Prostate gland (tissue), 2 donors: ENCODE measurements at regions not wholly inside any gene's neighbourhood (a gene's known extent, or its start where the extent isn't known, plus 50 kb on each side); places are given as distances from the start of the nearest gene placed in this dataset.

ENCODE experiments used
- DNase-seq: peaks from one replicate; pipeline ENCODE4 v3.0.0-alpha.2; 2019; ENCODE audit warnings: low spot score
- H3K27ac ChIP-seq, 2 donors: fragments of 200-600 bp; sonication (generic); 2 replicates each; pipeline ENCODE4 v1.5.1; 2017 to 2019
- H3K27me3 ChIP-seq: fragments of 200-600 bp; sonication (generic); replicated peaks from 2 replicates; pipeline ENCODE4 v1.5.1; 2019; ENCODE audit not compliant: insufficient read depth
- H3K36me3 ChIP-seq, 2 donors: fragments of 200-600 bp; sonication (generic); 1 replicate in 1 of 2; 2 replicates in 1 of 2; pipeline versions ENCODE4 v1.5.1 to v1.8.1; 2017 to 2019
- H3K4me1 ChIP-seq: fragments of 200-600 bp; sonication (generic); replicated peaks from 2 replicates; pipeline ENCODE4 v1.5.1; 2019
- H3K4me3 ChIP-seq, 2 donors: fragments of 200-600 bp; sonication (generic); 2 replicates each; pipeline ENCODE4 v1.5.1; 2017 to 2019
- H3K9me3 ChIP-seq: fragments of 200-600 bp; sonication (generic); 2 replicates; pipeline ENCODE4 v1.5.1; 2017
- POLR2A ChIP-seq: fragments of 450-650 bp; IDR thresholded peaks from one replicate; pipeline ENCODE4 v1.6.1; 2016; ENCODE audit warnings: antibody characterized with exemption, mild to moderate bottlenecking
- POLR2AphosphoS5 ChIP-seq: sonication (generic); formaldehyde crosslinking; IDR thresholded peaks from one replicate; pipeline ENCODE4 v1.6.1; 2017; ENCODE audit warnings: antibody characterized with exemption
- WGBS: methylation state at CpG from one replicate; pipeline ENCODE4 v1.1.5; 2018; 5-methylcytosine and 5-hydroxymethylcytosine counted together
- intact Hi-C: fragments of 100-400 bp; cut with DNase I; formaldehyde crosslinking; loops from one replicate; pipeline ENCODE4 v1.14.2; 2022
- TF ChIP-seq, protein P1 (sequence below), 4 experiments: fragments of 200-600 bp in 2 of 4; fragments of 450-650 bp in 2 of 4; sonication (generic) in 2 of 4; IDR thresholded peaks; 1 replicate in 3 of 4; 2 replicates in 1 of 4; pipeline ENCODE4 v1.5.1; 2016 to 2019; ENCODE audit warnings: antibody characterized with exemption in 4 of 4, mild to moderate bottlenecking in 2 of 4, moderate library complexity in 2 of 4

DNA sequence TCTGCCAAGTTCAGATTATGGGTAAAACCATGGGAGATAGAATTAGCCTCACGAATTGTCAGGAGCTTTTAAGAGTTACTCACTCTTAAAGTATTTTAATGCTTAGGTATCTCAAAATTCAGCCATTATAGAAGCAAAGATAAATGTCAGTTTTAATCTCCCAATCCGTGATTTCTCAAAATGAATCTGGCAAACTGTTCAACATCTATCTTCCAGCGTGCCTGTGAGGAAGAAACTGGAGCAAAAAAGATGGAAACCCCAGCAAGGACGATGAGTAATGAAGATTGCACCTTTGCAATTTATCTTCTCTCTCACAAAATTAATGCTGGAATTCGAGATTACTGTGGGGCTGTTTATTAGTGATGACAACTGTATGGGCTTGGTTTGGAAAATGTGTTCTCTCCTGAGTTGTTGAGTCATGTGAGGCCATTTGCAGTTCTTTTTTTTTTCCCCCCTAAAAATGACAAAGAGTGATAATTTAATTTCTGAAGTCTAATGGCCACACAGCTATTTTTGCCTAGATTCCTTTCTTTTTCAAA lies 70.5 kb downstream of the PYDC2 start:
- no peak overlapping the region for H3K27ac ChIP-seq
- H3K9me3 ChIP-seq = no peaks in the 10 kb centered on the region
- no peaks in the 10 kb centered on the region for H3K27me3 ChIP-seq
- no peaks in the 10 kb centered on the region for H3K4me1 ChIP-seq
- no peaks in the 10 kb centered on the region for H3K36me3 ChIP-seq
- 83% methylated on average over 5 of the region's 5 CpGs for WGBS
- intact Hi-C loops = no loop called here
- TF ChIP-seq, protein P1, sequence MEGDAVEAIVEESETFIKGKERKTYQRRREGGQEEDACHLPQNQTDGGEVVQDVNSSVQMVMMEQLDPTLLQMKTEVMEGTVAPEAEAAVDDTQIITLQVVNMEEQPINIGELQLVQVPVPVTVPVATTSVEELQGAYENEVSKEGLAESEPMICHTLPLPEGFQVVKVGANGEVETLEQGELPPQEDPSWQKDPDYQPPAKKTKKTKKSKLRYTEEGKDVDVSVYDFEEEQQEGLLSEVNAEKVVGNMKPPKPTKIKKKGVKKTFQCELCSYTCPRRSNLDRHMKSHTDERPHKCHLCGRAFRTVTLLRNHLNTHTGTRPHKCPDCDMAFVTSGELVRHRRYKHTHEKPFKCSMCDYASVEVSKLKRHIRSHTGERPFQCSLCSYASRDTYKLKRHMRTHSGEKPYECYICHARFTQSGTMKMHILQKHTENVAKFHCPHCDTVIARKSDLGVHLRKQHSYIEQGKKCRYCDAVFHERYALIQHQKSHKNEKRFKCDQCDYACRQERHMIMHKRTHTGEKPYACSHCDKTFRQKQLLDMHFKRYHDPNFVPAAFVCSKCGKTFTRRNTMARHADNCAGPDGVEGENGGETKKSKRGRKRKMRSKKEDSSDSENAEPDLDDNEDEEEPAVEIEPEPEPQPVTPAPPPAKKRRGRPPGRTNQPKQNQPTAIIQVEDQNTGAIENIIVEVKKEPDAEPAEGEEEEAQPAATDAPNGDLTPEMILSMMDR (IDR thresholded peaks at IDR 0.05) = no peak
- TF ChIP-seq POLR2A (no peak), POLR2AphosphoS5 (no peak)
- DNase-seq = no peak
- H3K4me3 ChIP-seq = no peak overlapping the region

DNA sequence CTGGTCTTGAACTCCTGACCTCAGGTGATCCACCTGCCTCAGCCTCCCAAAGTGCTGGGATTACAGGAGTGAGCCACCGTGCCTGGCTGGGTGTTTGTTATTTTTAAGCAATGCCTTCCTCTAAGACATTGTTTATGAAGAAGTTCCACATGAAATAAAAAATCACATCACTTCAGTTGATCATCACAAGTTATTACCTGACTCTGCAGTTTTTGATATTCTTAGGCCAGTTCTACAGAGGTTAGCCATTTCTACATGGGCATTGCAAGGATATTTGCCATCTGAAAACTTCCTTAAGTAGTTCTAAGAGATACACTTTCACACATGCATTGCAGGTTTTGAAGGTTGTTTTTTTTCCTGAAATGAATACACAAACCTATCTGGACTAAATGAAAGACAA lies 82.1 kb downstream of the PYDC2 start:
- H3K4me1 ChIP-seq = no peaks in the 10 kb centered on the region
- DNase-seq = no peak
- H3K9me3 ChIP-seq = peaks cover 3% of the 10 kb centered on the region
- TF ChIP-seq, protein P1 (IDR thresholded peaks at IDR 0.05) = no peak
- TF ChIP-seq POLR2AphosphoS5 (no peak), POLR2A (no peak)
- H3K36me3 ChIP-seq = no peaks in the 10 kb centered on the region
- WGBS = 84% methylated on average over 1 of the region's 1 CpG
- intact Hi-C loops = no loop called here
- H3K4me3 ChIP-seq = no peak overlapping the region
- no peaks in the 10 kb centered on the region for H3K27me3 ChIP-seq
- H3K27ac ChIP-seq = no peak overlapping the region

DNA sequence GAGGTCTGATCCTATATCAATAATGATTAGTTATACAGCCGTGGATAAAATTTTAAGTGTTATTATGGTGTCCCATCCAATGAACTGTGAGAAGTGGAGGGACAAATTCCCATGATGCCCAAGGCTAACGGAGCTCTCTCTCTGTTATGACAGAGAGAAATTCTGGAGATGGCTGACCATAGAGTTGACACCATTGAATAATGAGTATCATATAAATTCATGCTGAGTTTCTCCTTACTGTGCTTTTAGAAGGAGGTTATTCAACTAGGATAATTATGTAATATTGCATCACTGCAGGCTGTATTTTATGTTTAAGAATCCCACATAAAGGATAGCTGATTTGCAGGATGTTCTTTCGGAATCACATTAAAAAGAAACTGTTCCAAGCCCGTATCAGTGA lies 82.9 kb downstream of the PYDC2 start:
- TF ChIP-seq POLR2AphosphoS5 (no peak), POLR2A (no peak)
- TF ChIP-seq, protein P1 (IDR thresholded peaks at IDR 0.05) = no peak
- intact Hi-C loops = no loop called here
- DNase-seq = no peak
- Histone ChIP-seq H3K27me3 (no peaks in the 10 kb centered on the region), H3K4me1 (no peaks in the 10 kb centered on the region), H3K4me3 (no peak overlapping the region), H3K9me3 (peaks cover 3% of the 10 kb centered on the region), H3K27ac (no peak overlapping the region), H3K36me3 (no peaks in the 10 kb centered on the region)
- WGBS = 91% methylated on average over 4 of the region's 4 CpGs

DNA sequence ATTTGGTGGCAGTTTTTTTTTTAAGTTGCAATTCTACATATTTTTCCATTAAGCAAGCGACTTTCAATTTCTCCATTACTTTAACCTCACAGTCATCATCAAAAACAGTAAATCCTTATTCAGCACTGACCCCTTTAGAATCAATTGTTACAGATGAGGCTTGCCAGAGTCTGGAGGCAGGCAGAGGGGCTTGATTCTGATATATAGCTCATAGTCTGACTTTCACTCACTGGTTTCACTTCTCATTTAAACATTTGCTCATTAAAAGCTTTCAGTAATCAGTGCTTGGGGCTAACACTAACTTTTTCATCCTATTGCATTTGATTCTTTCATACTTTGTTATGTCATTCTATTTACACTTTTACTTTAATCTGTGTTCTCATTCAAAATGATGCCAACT lies 88.4 kb downstream of the PYDC2 start:
- Histone ChIP-seq H3K36me3 (no peaks in the 10 kb centered on the region), H3K27me3 (no peaks in the 10 kb centered on the region), H3K27ac (no peak overlapping the region), H3K9me3 (no peaks in the 10 kb centered on the region), H3K4me1 (no peaks in the 10 kb centered on the region), H3K4me3 (no peak overlapping the region)
- DNase-seq = no peak
- intact Hi-C loops = no loop called here
- WGBS = 81% methylated on average over 1 of the region's 1 CpG
- no peak for TF ChIP-seq POLR2AphosphoS5
- TF ChIP-seq POLR2A = no peak
- TF ChIP-seq, protein P1 (IDR thresholded peaks at IDR 0.05) = no peak

DNA sequence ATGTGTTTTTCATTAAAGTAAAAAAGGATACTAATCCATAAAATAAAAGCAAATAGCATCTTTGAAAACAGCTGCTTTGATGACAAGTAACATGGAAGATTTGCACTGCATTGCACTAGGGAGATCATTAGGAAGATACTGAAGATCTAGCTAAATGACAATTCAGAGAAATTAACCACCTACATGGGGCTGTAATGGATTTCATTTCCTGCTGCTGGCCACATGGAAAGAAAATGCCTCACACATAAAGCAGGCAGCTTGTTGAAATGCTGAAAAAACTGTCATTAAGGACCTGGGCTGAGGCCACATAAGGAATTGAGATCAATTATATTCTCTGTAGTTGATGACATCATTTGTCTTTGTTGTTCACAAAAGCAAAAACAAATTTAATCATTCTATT lies 94.1 kb downstream of the PYDC2 start:
- no peak overlapping the region for H3K27ac ChIP-seq
- DNase-seq = no peak
- H3K9me3 ChIP-seq = no peaks in the 10 kb centered on the region
- no peak overlapping the region for H3K4me3 ChIP-seq
- H3K4me1 ChIP-seq = no peaks in the 10 kb centered on the region
- intact Hi-C loops = no loop called here
- H3K36me3 ChIP-seq = no peaks in the 10 kb centered on the region
- TF ChIP-seq, protein P1 (IDR thresholded peaks at IDR 0.05) = no peak
- TF ChIP-seq POLR2AphosphoS5 (no peak), POLR2A (no peak)
- H3K27me3 ChIP-seq = no peaks in the 10 kb centered on the region
